ENCODE measurements at regions not wholly inside any gene's neighbourhood (a gene's known extent, or its start where the extent isn't known, plus 50 kb on each side); places are given as distances from the start of the nearest gene placed in this dataset.
"Not testable (repeated sequence)": the region's sequence is repeated elsewhere in the genome, so short reads cannot be mapped to it uniquely, and the experiment has no call there.

- H3K4me1 ChIP-seq; intact Hi-C loops (cut with DNase I); H3K27ac ChIP-seq; H3K27me3 ChIP-seq (ENCODE audit: insufficient read depth in 3 of 3, low read length in 2 of 3); DNase-seq; H3K4me3 ChIP-seq; H3K9me3 ChIP-seq; H3K36me3 ChIP-seq (ENCODE audit: insufficient read depth in 1 of 2, low read depth in 1 of 2): not testable (repeated sequence)
- ATAC-seq: peak; percentile 47 to 83 (median 70)
These were observed 95.9 kb downstream of the NPIPB5 start for GRCh38 chr16:22606619-22607018.

GRCh38 chr16:22609798-22610197 lies 99.1 kb downstream of the NPIPB5 start:
- H3K4me3 ChIP-seq; H3K27me3 ChIP-seq (ENCODE audit: insufficient read depth in 3 of 3, low read length in 2 of 3); H3K9me3 ChIP-seq; H3K27ac ChIP-seq; intact Hi-C loops (cut with DNase I); H3K4me1 ChIP-seq; ATAC-seq; DNase-seq; H3K36me3 ChIP-seq (ENCODE audit: insufficient read depth in 1 of 2, low read depth in 1 of 2): not testable (repeated sequence)
- WGBS, 3 donors: 40 to 43% methylated on average over 1 of the region's 2 CpGs; no CpG with 5 or more reads in 1 of the 3 donors

DNA sequence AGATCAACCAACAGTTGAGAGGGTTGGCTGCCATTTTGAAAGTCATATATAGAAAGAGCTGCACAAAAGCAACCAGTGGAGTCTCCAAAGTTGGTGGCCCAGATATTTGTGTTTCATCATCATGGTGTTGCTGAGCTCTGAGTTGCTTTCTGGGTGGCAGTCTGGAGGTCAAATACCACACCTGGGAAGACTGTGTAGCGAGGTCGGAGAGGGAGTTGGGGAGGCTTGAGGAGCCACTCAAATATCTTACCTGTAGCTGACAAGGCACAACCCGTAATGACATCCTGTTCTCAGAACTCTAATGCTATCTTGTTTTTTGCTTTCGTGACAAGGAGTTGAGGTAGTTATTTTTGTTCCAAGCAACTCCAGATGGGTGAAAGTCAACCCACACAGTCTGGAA lies 100.4 kb downstream of the NPIPB5 start:
- not testable (repeated sequence) for ATAC-seq, H3K4me1 ChIP-seq
- 83 to 87% (median 86%) methylated on average over 4 of the region's 4 CpGs for WGBS, 3 donors

DNA sequence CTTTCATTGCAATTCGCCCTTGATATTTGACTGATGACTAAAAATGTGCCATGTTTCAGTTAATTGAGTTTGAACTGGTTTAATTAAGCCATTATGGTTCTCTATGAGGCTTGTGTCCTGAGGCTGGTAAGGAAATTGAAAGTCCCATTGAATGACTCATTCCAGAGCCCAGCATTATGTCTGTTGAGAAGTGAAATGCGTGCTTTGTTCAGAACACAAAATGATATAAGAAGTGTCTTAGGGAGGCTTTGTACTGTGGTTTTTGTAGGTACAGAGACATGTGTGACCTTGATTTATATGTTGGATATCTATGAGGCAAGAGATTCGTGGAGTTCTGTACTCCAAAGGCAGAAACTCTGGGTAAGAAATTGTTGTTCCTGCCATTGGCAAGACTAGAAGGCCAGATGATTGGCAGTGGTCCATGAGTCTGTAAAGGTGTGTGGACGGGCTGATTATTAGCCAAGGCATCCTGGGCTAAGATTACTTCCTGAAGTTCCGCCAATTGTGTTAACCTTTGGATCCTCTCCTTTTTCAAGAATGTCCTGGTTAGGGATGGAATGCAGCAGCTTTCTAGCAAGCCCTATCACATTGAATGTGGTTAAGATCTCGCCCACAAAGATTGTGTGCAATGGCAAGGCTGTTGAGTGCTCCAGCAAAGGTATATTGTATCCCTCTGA lies 103.7 kb downstream of the NPIPB5 start:
- 72 to 78% (median 75%) methylated on average over 6 of the region's 6 CpGs for WGBS, 3 donors
- Histone ChIP-seq H3K9me3 (no peaks in the 10 kb centered on the region), H3K27me3 (ENCODE audit: insufficient read depth in 3 of 3, low read length in 2 of 3) (peaks cover 0 to 5% (median 4%) of the 10 kb centered on the region in 3 donors), H3K36me3 (ENCODE audit: insufficient read depth in 1 of 2, low read depth in 1 of 2) (no peaks in the 10 kb centered on the region), H3K27ac (no peak overlapping the region), H3K4me3 (no peak overlapping the region), H3K4me1 (no peaks in the 10 kb centered on the region)
- TF ChIP-seq, protein P1, sequence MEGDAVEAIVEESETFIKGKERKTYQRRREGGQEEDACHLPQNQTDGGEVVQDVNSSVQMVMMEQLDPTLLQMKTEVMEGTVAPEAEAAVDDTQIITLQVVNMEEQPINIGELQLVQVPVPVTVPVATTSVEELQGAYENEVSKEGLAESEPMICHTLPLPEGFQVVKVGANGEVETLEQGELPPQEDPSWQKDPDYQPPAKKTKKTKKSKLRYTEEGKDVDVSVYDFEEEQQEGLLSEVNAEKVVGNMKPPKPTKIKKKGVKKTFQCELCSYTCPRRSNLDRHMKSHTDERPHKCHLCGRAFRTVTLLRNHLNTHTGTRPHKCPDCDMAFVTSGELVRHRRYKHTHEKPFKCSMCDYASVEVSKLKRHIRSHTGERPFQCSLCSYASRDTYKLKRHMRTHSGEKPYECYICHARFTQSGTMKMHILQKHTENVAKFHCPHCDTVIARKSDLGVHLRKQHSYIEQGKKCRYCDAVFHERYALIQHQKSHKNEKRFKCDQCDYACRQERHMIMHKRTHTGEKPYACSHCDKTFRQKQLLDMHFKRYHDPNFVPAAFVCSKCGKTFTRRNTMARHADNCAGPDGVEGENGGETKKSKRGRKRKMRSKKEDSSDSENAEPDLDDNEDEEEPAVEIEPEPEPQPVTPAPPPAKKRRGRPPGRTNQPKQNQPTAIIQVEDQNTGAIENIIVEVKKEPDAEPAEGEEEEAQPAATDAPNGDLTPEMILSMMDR (IDR thresholded peaks at IDR 0.05): no peak
- DNase-seq (no peak), ATAC-seq (no peak)
- intact Hi-C loops (cut with DNase I): no loop called here

More for the DNA sequence above, 100.4 kb downstream of the NPIPB5 start:
- H3K36me3 ChIP-seq (ENCODE audit: insufficient read depth in 1 of 2, low read depth in 1 of 2); H3K9me3 ChIP-seq; H3K27ac ChIP-seq; intact Hi-C loops (cut with DNase I); H3K4me3 ChIP-seq; DNase-seq; H3K27me3 ChIP-seq (ENCODE audit: insufficient read depth in 3 of 3, low read length in 2 of 3): not testable (repeated sequence)

DNA sequence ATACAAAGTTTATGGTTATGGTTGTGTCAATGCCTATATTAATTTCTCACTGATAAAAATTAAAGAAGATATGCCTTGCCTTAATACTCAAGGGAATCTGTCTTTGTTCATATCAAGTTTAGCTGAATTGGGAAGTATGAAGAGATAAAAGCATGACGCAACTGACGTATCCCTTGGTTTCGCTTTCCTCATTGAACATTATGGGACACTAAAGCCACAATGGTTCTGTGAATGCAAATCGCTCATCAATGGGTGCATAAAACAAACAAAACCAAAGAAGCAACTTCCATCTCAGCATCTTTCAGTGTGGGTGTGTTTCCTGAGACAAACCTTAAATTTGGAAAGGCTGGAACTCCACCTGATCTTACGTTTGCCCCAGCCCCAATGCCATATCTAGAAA lies 108.2 kb downstream of the NPIPB5 start:
- Histone ChIP-seq H3K9me3 (no peaks in the 10 kb centered on the region), H3K4me1 (no peaks in the 10 kb centered on the region), H3K4me3 (no peak overlapping the region), H3K27me3 (ENCODE audit: insufficient read depth in 3 of 3, low read length in 2 of 3) (peaks cover 0 to 5% (median 4%) of the 10 kb centered on the region in 3 donors), H3K27ac (no peak overlapping the region), H3K36me3 (ENCODE audit: insufficient read depth in 1 of 2, low read depth in 1 of 2) (no peaks in the 10 kb centered on the region)
- intact Hi-C loops (cut with DNase I): no loop called here
- DNase-seq: no peak
- ATAC-seq: no peak
- WGBS, 3 donors: 81 to 89% (median 83%) methylated on average over 5 of the region's 5 CpGs
- TF ChIP-seq, protein P1 (IDR thresholded peaks at IDR 0.05): no peak

DNA sequence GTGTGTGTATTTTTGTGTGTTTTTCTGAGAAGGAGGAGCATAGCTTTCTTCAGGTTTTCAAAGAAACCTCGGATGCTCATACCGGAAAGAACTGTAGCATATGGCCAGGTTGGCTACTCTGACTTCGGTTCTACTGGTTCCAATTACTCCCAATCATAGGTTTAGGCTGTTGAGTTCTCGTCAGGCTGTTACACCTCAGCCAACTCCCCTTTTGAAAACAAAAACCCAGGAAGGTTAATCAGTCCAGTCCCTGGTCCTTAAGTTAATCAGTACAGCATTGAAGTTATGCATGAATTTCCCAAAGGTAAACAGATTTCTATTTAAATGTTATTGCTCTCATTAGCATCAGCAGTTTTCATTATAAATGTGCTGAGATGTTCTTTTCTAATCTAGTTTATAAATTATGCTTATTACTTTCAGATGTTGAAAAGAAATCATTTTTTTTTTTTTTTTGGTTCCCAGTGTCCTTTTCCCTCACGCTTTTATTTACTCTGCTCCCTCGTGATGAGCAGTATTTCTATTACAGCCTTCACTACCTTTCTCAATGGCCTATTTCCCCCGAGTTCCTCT lies 111.0 kb downstream of the NPIPB5 start:
- DNase-seq: no peak
- peaks cover 2 to 9% (median 5%) of the 10 kb centered on the region in 3 donors for H3K27me3 ChIP-seq (ENCODE audit: insufficient read depth in 3 of 3, low read length in 2 of 3)
- H3K27ac ChIP-seq: no peak overlapping the region
- ATAC-seq: no peak
- intact Hi-C loops (cut with DNase I): no loop called here
- no peaks in the 10 kb centered on the region for H3K9me3 ChIP-seq
- H3K36me3 ChIP-seq (ENCODE audit: insufficient read depth in 1 of 2, low read depth in 1 of 2): no peaks in the 10 kb centered on the region
- TF ChIP-seq, protein P1 (IDR thresholded peaks at IDR 0.05): no peak
- no peaks in the 10 kb centered on the region for H3K4me1 ChIP-seq
- WGBS, 3 donors: 37 to 53% (median 48%) methylated on average over 7 of the region's 7 CpGs
- H3K4me3 ChIP-seq: no peak overlapping the region
